RPMI8226 (cell line): ENCODE measurements at regions not wholly inside any gene's neighbourhood (a gene's known extent, or its start where the extent isn't known, plus 50 kb on each side); places are given as distances from the start of the nearest gene placed in this dataset.

Source experiments
- DNase-seq: peaks from one replicate; pipeline ENCODE4 v3.0.0-alpha.2; 2015

GRCh38 chr12:88419794-88420193 lies 160.5 kb downstream of the KITLG start:
- DNase-seq = no peak

GRCh38 chr12:88420457-88420856 lies 159.8 kb downstream of the KITLG start:
- DNase-seq = no peak

GRCh38 chr12:88424791-88425730 lies 155.2 kb downstream of the KITLG start:
- DNase-seq = no peak

DNA sequence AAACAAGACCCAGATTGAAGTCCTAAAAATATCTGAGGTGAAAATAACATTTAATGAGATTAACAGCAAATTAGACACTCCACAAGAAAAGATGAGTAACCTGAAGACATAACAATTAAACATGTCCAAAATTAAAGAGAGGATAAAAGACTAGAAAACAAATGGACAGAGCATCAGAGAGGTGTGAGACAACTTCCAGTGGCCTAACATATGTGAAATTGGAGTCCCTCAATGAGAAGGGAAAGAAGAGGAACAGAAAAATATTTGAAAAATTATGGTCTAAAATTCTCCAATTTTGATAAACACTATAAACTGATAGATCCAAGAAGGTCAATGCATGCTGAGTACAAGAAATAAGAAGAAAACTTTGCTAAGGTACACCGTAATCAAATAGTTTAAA lies 151.9 kb downstream of the KITLG start:
- DNase-seq = no peak

GRCh38 chr12:88431246-88431645 lies 149.0 kb downstream of the KITLG start:
- no peak for DNase-seq

DNA sequence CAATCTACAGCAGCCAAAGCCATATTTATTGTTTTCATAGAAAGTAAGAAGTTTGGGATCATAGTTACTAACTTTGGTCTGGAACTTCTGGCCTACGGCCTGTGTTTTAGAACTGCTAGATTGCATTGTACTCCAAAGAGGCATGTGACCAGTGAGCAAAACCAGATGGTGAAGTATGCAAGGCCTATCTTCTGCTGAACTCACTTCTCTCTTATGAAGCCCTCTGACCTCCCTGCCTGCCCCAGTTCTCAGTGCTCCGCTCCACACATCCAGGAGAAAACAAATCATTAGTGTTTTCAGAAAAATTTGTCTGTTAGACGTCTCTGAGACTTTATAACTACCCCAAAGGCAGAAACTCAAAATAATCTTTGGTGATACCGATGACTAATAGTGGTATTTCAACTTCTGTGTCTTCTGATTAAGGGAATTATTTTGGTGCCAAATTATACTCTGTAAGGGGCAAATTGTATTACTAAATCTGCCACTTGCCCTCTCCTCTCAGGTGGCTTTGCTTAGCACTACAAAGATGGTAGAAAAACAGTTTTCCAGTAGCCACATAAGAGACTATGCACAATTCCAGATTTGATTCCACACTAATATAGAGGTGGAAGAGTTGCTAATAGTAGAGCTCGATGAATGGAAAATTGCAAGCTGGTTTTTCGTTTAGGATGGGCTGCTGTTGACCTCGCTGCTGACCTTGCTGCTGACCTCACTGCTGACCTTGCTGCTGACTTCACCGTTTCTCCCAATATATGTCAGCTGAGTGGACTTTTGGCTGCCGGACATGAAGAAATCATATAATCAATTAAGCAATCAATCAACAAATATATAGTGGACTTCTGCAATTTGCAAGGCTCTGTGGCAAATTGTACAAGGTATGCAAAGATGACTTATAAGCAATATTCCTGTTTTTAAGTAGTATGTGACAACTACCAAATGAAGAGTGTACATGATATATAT lies 147.5 kb downstream of the KITLG start:
- DNase-seq = no peak

DNA sequence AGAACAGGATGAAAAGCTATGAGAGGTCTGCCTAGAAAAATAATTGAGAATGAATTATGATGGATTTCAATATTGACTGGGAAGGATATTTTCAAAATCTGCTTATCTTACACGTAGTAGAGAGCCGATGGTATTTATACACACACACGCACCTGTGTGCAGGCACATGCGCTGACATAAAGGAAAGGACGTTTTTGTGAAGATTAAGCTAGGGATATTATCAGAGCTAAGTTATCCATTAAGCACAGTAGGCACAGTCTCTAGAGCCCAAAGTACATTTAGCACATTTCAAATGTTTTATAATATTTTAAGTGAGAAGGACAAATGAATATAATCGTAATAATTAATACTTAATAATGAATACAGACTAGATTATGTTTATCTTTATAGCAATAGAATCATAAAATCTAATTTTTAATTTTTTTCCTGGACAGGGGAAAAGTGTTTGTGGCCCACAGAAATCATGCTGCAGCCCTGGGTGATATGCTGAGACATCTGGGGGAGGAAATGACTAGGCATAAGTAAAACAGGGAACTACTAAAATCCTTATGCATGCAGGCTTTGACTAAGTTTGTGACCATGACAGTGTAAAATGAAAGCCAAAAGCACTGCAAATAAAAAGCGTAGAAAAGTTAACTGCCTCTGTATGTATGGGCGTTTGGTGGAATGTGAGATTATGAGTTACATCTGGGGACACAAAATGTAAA lies 146.1 kb downstream of the KITLG start:
- no peak for DNase-seq

- no peak for DNase-seq
Observed at GRCh38 chr12:88435334-88436076, 144.8 kb downstream of the KITLG start.

DNA sequence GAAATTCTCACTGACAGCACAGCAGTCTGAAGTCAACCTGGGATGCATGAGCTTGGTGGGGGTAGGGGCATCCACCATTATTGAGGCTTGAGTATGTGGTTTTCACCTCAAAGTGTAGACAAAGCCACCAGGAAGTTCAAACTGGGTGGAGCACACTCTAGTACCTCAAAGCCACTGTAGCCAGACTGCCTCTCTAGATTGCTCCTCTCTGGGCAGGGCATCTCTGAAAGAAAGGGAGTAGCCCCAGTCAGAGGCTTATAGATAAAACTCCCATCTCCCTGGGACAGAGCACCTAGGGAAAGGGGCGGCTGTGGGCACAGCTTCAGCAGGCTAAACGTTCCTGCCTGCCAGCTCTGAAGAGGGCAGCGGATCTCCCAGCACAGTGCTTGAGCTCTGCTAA lies 143.0 kb downstream of the KITLG start:
- no peak for DNase-seq
